ENCODE measurements at regions not wholly inside any gene's neighbourhood (a gene's known extent, or its start where the extent isn't known, plus 50 kb on each side); places are given as distances from the start of the nearest gene placed in this dataset.

DNA sequence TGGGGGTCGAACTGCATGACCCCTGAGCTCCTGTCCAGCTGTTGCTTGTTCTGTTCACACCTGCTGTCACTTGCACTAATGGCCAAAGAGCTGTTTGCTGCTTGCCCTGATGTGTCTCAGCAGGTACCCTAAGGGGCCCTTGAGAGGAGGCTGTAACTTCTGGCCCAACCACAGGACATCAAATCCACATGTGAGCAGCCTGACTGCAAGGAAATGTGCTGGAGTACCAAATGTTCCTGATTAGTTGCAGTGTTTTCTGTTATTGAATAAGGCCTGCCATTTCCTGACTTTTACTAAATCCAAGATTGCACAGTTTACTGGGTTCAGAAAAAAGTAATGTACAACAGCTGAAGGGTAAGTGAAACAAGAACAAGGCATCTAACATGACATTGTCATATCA, 91.7 kb upstream of the IL6 start:
- no peak overlapping the region for H3K4me3 ChIP-seq (ENCODE audit: extremely low read depth in 1 of 4, insufficient read depth in 2 of 4, low read depth in 3 of 4, low read length in 4 of 4)
- H2BK15ac ChIP-seq (ENCODE audit: low read length): no peak overlapping the region
- no peak overlapping the region for H3K14ac ChIP-seq (ENCODE audit: insufficient read length)
- H3K9ac ChIP-seq (replicated peaks in 1 of 4; ENCODE audit: extremely low read depth in 1 of 4, low read depth in 3 of 4, low read length in 3 of 4): no peak overlapping the region
- H3K36me3 ChIP-seq (ENCODE audit: control insufficient read depth in 2 of 4, insufficient read depth in 4 of 4, low read length in 3 of 4): no peaks in the 10 kb centered on the region
- H3K79me1 ChIP-seq (ENCODE audit: low read depth, low read length): no peaks in the 10 kb centered on the region
- H3K18ac ChIP-seq (ENCODE audit: extremely low read depth, low read length): no peak overlapping the region
- no peak overlapping the region for H2BK120ac ChIP-seq (replicated peaks; ENCODE audit: low read depth, low read length)
- H2BK12ac ChIP-seq (ENCODE audit: low read depth, low read length): no peak overlapping the region; the same call in 1 of the 2 replicates
- H2BK20ac ChIP-seq (ENCODE audit: low read length): no peak overlapping the region
- H2BK5ac ChIP-seq (ENCODE audit: low read depth, low read length): no peak overlapping the region
- no peak overlapping the region for H2AFZ ChIP-seq (ENCODE audit: low read length)
- no peaks in the 10 kb centered on the region for H3K79me2 ChIP-seq (ENCODE audit: control insufficient read depth in 1 of 2, insufficient read depth in 2 of 2, low read length in 2 of 2)
- H4K5ac ChIP-seq (ENCODE audit: insufficient read length, low read depth, low read length): no peak overlapping the region
- H4K91ac ChIP-seq (replicated peaks; ENCODE audit: insufficient read length, low read length): no peak overlapping the region
- FAIRE-seq: no peak
- DNase-seq (ENCODE audit: low read depth in 1 of 2, low spot score in 2 of 2): no peak
- no peaks in the 10 kb centered on the region for H3K9me3 ChIP-seq (ENCODE audit: insufficient read depth in 2 of 2, low read depth in 1 of 2, low read length in 1 of 2)
- TF ChIP-seq EZH2 (IDR thresholded peaks at IDR 0.05; ENCODE audit: low read depth, low read length, severe bottlenecking) (no peak), MAFK (IDR thresholded peaks at IDR 0.05; ENCODE audit: low read depth, low read length) (no peak), TBP (IDR thresholded peaks at IDR 0.05; ENCODE audit: low read depth, low read length) (no peak), POLR2A (IDR thresholded peaks at IDR 0.05; ENCODE audit: control extremely low read depth in 1 of 2, low read depth in 2 of 2, low read length in 2 of 2) (no peak), SUZ12 (IDR thresholded peaks at IDR 0.05; ENCODE audit: low read length) (no peak), PHF8 (conservative IDR thresholded peaks at IDR 0.05; ENCODE audit: low read depth, low read length) (no peak), TCF12 (IDR thresholded peaks at IDR 0.05; ENCODE audit: low read depth, low read length) (no peak), POLR2AphosphoS5 (IDR thresholded peaks at IDR 0.05; ENCODE audit: low read depth, low read length) (no peak), HDAC2 (IDR thresholded peaks at IDR 0.05; ENCODE audit: borderline replicate concordance in 1 of 2, low read depth in 2 of 2, low read length in 2 of 2) (no peak), SP1 (IDR thresholded peaks at IDR 0.05; ENCODE audit: low read depth, low read length) (no peak), NANOG (IDR thresholded peaks at IDR 0.05; ENCODE audit: insufficient read depth, low read depth, low read length, poor library complexity, severe bottlenecking) (no peak), BRCA1 (IDR thresholded peaks at IDR 0.05; ENCODE audit: low read depth, low read length) (no peak)
- H4K8ac ChIP-seq (ENCODE audit: extremely low read depth, insufficient read depth, low read length): peak overlapping the region; percentile 1; the same call in 1 of the 2 replicates
- no peaks in the 10 kb centered on the region for H3K23me2 ChIP-seq (ENCODE audit: low read depth, low read length)
- no peak overlapping the region; the same call in 1 of the 2 replicates for H2AK5ac ChIP-seq (ENCODE audit: low read depth, low read length)
- no peaks in the 10 kb centered on the region for H3K4me1 ChIP-seq (replicated peaks in 1 of 4; ENCODE audit: control insufficient read depth in 3 of 4, insufficient read depth in 4 of 4, low read length in 3 of 4)
- no peak overlapping the region for H3K23ac ChIP-seq (ENCODE audit: insufficient read length)
- H3K27ac ChIP-seq (ENCODE audit: low read depth, low read length): no peak overlapping the region
- no peaks in the 10 kb centered on the region for H3K27me3 ChIP-seq (replicated peaks in 1 of 4; ENCODE audit: control insufficient read depth in 3 of 4, extremely low read depth in 1 of 4, insufficient read depth in 3 of 4, low read length in 3 of 4)
- POLR2A ChIA-PET (ENCODE audit: partially characterized antibody): interaction anchor here (1.2 kb wide), 1 partner anchor 8 kb away, joined by 3 read pairs; no protein-coding TSS in a partner anchor
- H3K4me2 ChIP-seq (ENCODE audit: insufficient read depth in 1 of 2, low read depth in 2 of 2, low read length in 2 of 2): no peak overlapping the region
- H3K4ac ChIP-seq (replicated peaks; ENCODE audit: insufficient read length, low read depth, low read length): no peak overlapping the region
- 93% methylated on average over 1 of the region's 1 CpG; no CpG with 5 or more reads in 1 of the 2 experiments for WGBS, 2 experiments (ENCODE audit: extremely low coverage in 1 of 2, insufficient coverage in 1 of 2, insufficient read length in 1 of 2, insufficient replicate concordance in 2 of 2, low coverage in 1 of 2, low lambda C conversion rate in 2 of 2, missing lambda C conversion rate in 1 of 2)
- H3K56ac ChIP-seq (replicated peaks; ENCODE audit: insufficient read length, low read depth, low read length): no peak overlapping the region
- no peaks in the 10 kb centered on the region for H4K20me1 ChIP-seq (replicated peaks in 1 of 2; ENCODE audit: control insufficient read depth in 1 of 2, insufficient read depth in 2 of 2, low read length in 2 of 2)
- CTCF ChIA-PET (ENCODE audit: partially characterized antibody): interaction anchor here (2.3 to 2.5 kb wide), 2 partner anchors 26 to 90 kb away, joined by 6 to 8 read pairs; no protein-coding TSS in a partner anchor
